Tibial nerve (tissue), 3 donors: ENCODE measurements at regions not wholly inside any gene's neighbourhood (a gene's known extent, or its start where the extent isn't known, plus 50 kb on each side); places are given as distances from the start of the nearest gene placed in this dataset.

ENCODE experiments used
- POLR2A ChIP-seq, 2 donors: fragments of 450-650 bp; IDR thresholded peaks; one replicate each; pipeline ENCODE4 v1.6.1; 2017; ENCODE audit warnings: antibody characterized with exemption in 2 of 2, mild to moderate bottlenecking in 2 of 2, moderate library complexity in 2 of 2
- TF ChIP-seq, protein P1 (sequence below), 5 experiments: fragments of 200-600 bp in 3 of 5; fragments of 450-650 bp in 2 of 5; sonication (generic) in 3 of 5; IDR thresholded peaks; one replicate each; pipeline ENCODE4 v1.5.1; 2016 to 2019; ENCODE audit warnings: antibody characterized with exemption in 5 of 5, mild to moderate bottlenecking in 3 of 5, moderate library complexity in 2 of 5

DNA sequence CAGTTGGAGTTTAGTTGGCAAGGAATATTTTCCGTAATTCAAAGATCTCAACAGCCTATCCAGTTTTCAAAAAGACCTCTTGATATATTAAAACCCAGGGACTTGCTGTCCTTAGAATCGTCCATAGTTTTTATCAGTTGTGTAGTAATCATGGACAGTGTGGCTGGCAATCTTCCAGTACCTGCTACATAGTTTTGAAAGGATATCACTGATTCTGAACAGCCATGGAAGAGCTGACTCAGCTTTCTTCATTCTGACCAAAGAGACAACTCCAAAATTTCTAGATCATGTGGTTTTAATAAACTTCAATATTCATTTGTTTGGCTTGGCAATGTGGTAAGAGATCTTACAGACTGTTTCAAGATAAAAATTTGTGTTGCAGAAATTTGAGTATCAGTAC, 616.7 kb downstream of the TDRD15 start:
- TF ChIP-seq, protein P1, sequence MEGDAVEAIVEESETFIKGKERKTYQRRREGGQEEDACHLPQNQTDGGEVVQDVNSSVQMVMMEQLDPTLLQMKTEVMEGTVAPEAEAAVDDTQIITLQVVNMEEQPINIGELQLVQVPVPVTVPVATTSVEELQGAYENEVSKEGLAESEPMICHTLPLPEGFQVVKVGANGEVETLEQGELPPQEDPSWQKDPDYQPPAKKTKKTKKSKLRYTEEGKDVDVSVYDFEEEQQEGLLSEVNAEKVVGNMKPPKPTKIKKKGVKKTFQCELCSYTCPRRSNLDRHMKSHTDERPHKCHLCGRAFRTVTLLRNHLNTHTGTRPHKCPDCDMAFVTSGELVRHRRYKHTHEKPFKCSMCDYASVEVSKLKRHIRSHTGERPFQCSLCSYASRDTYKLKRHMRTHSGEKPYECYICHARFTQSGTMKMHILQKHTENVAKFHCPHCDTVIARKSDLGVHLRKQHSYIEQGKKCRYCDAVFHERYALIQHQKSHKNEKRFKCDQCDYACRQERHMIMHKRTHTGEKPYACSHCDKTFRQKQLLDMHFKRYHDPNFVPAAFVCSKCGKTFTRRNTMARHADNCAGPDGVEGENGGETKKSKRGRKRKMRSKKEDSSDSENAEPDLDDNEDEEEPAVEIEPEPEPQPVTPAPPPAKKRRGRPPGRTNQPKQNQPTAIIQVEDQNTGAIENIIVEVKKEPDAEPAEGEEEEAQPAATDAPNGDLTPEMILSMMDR (IDR thresholded peaks at IDR 0.05), result no peak
- no peak for TF ChIP-seq POLR2A (IDR thresholded peaks at IDR 0.05)
